ENCODE measurements at regions not wholly inside any gene's neighbourhood (a gene's known extent, or its start where the extent isn't known, plus 50 kb on each side); places are given as distances from the start of the nearest gene placed in this dataset.

- WGBS (ENCODE audit: extremely low coverage, insufficient read length, low lambda C conversion rate): no CpG with 5 or more reads among the region's 2 CpGs
- Mint-ChIP-seq H3K36me3 (ENCODE audit: insufficient read depth in 1 of 3, low read depth in 3 of 3) (no peaks in the 10 kb centered on the region), H3K4me3 (no peak overlapping the region), H3K27ac (no peak overlapping the region), H3K4me1 (0 out of 4 replicates have a peak, but pooled peaks cover 0 to 3% of the 10 kb centered on the region in 2 experiments), H3K27me3 (ENCODE audit: low read depth) (no peaks in the 10 kb centered on the region), H3K9me3 (no peaks in the 10 kb centered on the region)
- Histone ChIP-seq H2BK12ac (ENCODE audit: insufficient read length, low read depth, low read length) (no peak overlapping the region), H3K23ac (ENCODE audit: insufficient read length, low read depth, low read length) (no peak overlapping the region), H3K23me2 (ENCODE audit: insufficient read length, low read depth, low read length, poor library complexity, severe bottlenecking) (no peaks in the 10 kb centered on the region), H3K9me3 (ENCODE audit: control insufficient read depth, low read depth, low read length) (no peaks in the 10 kb centered on the region), H2BK15ac (ENCODE audit: low read depth, low read length) (no peak overlapping the region), H4K5ac (ENCODE audit: insufficient read length, low read depth, low read length) (no peak overlapping the region), H3T11ph (ENCODE audit: low read length) (no peak overlapping the region), H3K9ac (ENCODE audit: extremely low read depth, insufficient read length, low read length) (no peak overlapping the region), H3K27me3 (ENCODE audit: insufficient read depth, low read length) (no peaks in the 10 kb centered on the region), H2BK120ac (ENCODE audit: low read depth, low read length, poor library complexity, severe bottlenecking) (no peak overlapping the region), H2AK5ac (ENCODE audit: insufficient read length, low read length) (no peak overlapping the region), H3K79me2 (ENCODE audit: insufficient read depth, low read length) (no peaks in the 10 kb centered on the region), H3K4me1 (ENCODE audit: insufficient read depth, low read length) (no peaks in the 10 kb centered on the region), H3K18ac (ENCODE audit: insufficient read length, low read depth, low read length) (no peak overlapping the region), H3K56ac (ENCODE audit: insufficient read length, low read depth, low read length) (no peak overlapping the region), H2BK20ac (ENCODE audit: low read depth, low read length, poor library complexity, severe bottlenecking) (no peak overlapping the region), H2BK5ac (ENCODE audit: insufficient read length, low read length) (no peak overlapping the region), H2AFZ (ENCODE audit: low read length) (no peak overlapping the region), H3K4ac (ENCODE audit: low read depth, low read length) (no peak overlapping the region), H3K4me2 (ENCODE audit: insufficient read depth, insufficient read length, low read length) (no peak overlapping the region), H4K20me1 (ENCODE audit: control insufficient read depth, insufficient read depth, insufficient read length) (no peaks in the 10 kb centered on the region), H3K27ac (ENCODE audit: insufficient read length, low read depth, low read length) (no peak overlapping the region), H4K8ac (replicated peaks; ENCODE audit: insufficient read length, low read depth, low read length) (no peak overlapping the region), H4K91ac (ENCODE audit: insufficient read length, low read depth, low read length) (no peak overlapping the region), H3K14ac (ENCODE audit: insufficient read depth, low read length) (no peak overlapping the region), H3K79me1 (ENCODE audit: insufficient read depth, low read depth, low read length, poor library complexity, severe bottlenecking) (no peaks in the 10 kb centered on the region)
- no peak for TF ChIP-seq CTCF (conservative IDR thresholded peaks at IDR 0.05)
- no peak for DNase-seq
Measured at GRCh38 chr18:67140495-67140894, 376.0 kb downstream of the DSEL start.
